RCC 7860 (cell line): ENCODE measurements at regions not wholly inside any gene's neighbourhood (a gene's known extent, or its start where the extent isn't known, plus 50 kb on each side); places are given as distances from the start of the nearest gene placed in this dataset.

Experiments used
- DNase-seq: peaks from one replicate; pipeline ENCODE4 v3.0.0-alpha.2; 2015; ENCODE audit warnings: low spot score
- FAIRE-seq: peaks from 2 replicates; lab custom pipeline; 2012; peaks lifted over from hg19 to GRCh38; lab: Jason Lieb, UNC

GRCh38 chr16:10312784-10313724, 72.8 kb upstream of the ATF7IP2 start:
- peak; percentile 88 for FAIRE-seq

GRCh38 chr16:10314317-10314716, 71.5 kb upstream of the ATF7IP2 start:
- DNase-seq = no peak
- no peak for FAIRE-seq

More at GRCh38 chr16:10312784-10313724, 72.8 kb upstream of the ATF7IP2 start:
- DNase-seq = peak; percentile 59

- DNase-seq = peak; percentile 55
- FAIRE-seq = peak; percentile 80
Measured at GRCh38 chr16:10314811-10315210, 71.0 kb upstream of the ATF7IP2 start.

GRCh38 chr16:10317425-10318001, 68.3 kb upstream of the ATF7IP2 start:
- DNase-seq (no peak), FAIRE-seq (no peak)

- no peak for DNase-seq
- no peak for FAIRE-seq
Measured at GRCh38 chr16:10318798-10319500, 66.9 kb upstream of the ATF7IP2 start.

GRCh38 chr16:10321407-10322387, 64.2 kb upstream of the ATF7IP2 start:
- DNase-seq = no peak
- no peak for FAIRE-seq

- DNase-seq (no peak), FAIRE-seq (no peak)
Measured at GRCh38 chr16:10322723-10323527, 62.9 kb upstream of the ATF7IP2 start.

GRCh38 chr16:10323528-10323869, 62.4 kb upstream of the ATF7IP2 start:
- DNase-seq (no peak), FAIRE-seq (no peak)

- DNase-seq (no peak), FAIRE-seq (no peak)
Measured at GRCh38 chr16:10324210-10324609, 61.7 kb upstream of the ATF7IP2 start.

GRCh38 chr16:10325783-10326543, 59.9 kb upstream of the ATF7IP2 start:
- DNase-seq = peak; percentile 47
- FAIRE-seq = peak; percentile 2

- FAIRE-seq = no peak
- no peak for DNase-seq
Measured at GRCh38 chr16:10326647-10327046, 59.2 kb upstream of the ATF7IP2 start.

- DNase-seq = peak; percentile 81
- peak; percentile 87 for FAIRE-seq
Measured at GRCh38 chr16:10328291-10328690, 57.6 kb upstream of the ATF7IP2 start.

GRCh38 chr16:10332241-10332640, 53.6 kb upstream of the ATF7IP2 start:
- FAIRE-seq = no peak

GRCh38 chr16:10332775-10333174, 53.1 kb upstream of the ATF7IP2 start:
- no peak for DNase-seq
- FAIRE-seq = no peak

More at GRCh38 chr16:10332241-10332640, 53.6 kb upstream of the ATF7IP2 start:
- peak; percentile 57 for DNase-seq

GRCh38 chr16:10333321-10334032, 52.4 kb upstream of the ATF7IP2 start:
- FAIRE-seq = no peak

GRCh38 chr16:10335681-10336080, 50.2 kb upstream of the ATF7IP2 start:
- no peak for FAIRE-seq

More at GRCh38 chr16:10333321-10334032, 52.4 kb upstream of the ATF7IP2 start:
- no peak for DNase-seq

More at GRCh38 chr16:10335681-10336080, 50.2 kb upstream of the ATF7IP2 start:
- DNase-seq = no peak
